ENCODE measurements at regions not wholly inside any gene's neighbourhood (a gene's known extent, or its start where the extent isn't known, plus 50 kb on each side); places are given as distances from the start of the nearest gene placed in this dataset.

DNA sequence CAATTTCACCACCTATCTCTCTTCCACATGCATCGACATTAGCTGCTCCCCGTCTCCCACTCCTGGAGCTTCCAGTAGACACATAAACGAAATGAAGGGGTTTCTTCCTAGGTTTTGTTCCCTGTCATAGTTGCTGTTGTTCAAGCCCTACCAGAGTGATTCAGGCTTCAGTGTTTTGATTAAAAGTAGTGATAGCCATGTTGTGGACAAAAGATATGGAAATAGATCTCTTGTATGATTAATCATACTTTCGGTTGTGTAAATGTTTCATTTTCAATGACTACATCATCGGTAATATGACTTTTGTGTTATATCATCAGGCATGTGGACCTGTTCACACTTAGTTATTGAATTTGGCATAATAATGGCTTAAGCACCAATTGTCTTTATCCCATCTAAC is 96.5 kb upstream of the KLF3 start:
- DNase-seq (ENCODE audit: low read depth in 1 of 2, low spot score in 1 of 2) = no peak
- TF ChIP-seq, protein P1, sequence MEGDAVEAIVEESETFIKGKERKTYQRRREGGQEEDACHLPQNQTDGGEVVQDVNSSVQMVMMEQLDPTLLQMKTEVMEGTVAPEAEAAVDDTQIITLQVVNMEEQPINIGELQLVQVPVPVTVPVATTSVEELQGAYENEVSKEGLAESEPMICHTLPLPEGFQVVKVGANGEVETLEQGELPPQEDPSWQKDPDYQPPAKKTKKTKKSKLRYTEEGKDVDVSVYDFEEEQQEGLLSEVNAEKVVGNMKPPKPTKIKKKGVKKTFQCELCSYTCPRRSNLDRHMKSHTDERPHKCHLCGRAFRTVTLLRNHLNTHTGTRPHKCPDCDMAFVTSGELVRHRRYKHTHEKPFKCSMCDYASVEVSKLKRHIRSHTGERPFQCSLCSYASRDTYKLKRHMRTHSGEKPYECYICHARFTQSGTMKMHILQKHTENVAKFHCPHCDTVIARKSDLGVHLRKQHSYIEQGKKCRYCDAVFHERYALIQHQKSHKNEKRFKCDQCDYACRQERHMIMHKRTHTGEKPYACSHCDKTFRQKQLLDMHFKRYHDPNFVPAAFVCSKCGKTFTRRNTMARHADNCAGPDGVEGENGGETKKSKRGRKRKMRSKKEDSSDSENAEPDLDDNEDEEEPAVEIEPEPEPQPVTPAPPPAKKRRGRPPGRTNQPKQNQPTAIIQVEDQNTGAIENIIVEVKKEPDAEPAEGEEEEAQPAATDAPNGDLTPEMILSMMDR (IDR thresholded peaks at IDR 0.05; ENCODE audit: low read depth, low read length) = no peak
- H3K27ac ChIP-seq = no peak overlapping the region
- no peaks in the 10 kb centered on the region for H3K9me3 ChIP-seq (ENCODE audit: low read depth)
- no peaks in the 10 kb centered on the region for H3K4me1 ChIP-seq (ENCODE audit: low read depth)
- H3K36me3 ChIP-seq = no peaks in the 10 kb centered on the region
- H3K27me3 ChIP-seq = no peaks in the 10 kb centered on the region
- H3K4me3 ChIP-seq = no peak overlapping the region

DNA sequence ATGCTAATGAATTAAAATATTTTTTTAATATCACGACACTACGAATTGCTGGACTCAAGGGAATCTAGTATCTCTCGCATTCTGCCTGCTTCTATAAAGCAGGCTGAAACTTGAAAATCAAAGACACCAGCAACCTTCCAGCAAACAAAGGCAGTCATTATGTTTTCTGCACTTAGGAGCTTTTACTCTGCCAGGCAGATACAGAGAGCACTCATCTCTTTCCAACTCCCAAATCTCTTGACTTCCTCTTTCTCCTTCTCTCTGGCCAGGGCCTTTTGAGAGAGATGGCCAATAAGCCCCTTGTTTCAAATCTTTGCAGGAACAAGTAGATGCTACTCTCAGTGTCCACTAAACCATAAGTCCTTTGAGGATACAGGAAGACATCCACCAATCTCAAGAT is 95.2 kb upstream of the KLF3 start:
- DNase-seq (ENCODE audit: low read depth in 1 of 2, low spot score in 1 of 2) = no peak
- H3K36me3 ChIP-seq = no peaks in the 10 kb centered on the region
- TF ChIP-seq, protein P1 (IDR thresholded peaks at IDR 0.05; ENCODE audit: low read depth, low read length) = no peak
- H3K4me3 ChIP-seq = no peak overlapping the region
- H3K27ac ChIP-seq = no peak overlapping the region
- H3K9me3 ChIP-seq (ENCODE audit: low read depth) = no peaks in the 10 kb centered on the region
- H3K4me1 ChIP-seq (ENCODE audit: low read depth) = no peaks in the 10 kb centered on the region
- no peaks in the 10 kb centered on the region for H3K27me3 ChIP-seq

DNA sequence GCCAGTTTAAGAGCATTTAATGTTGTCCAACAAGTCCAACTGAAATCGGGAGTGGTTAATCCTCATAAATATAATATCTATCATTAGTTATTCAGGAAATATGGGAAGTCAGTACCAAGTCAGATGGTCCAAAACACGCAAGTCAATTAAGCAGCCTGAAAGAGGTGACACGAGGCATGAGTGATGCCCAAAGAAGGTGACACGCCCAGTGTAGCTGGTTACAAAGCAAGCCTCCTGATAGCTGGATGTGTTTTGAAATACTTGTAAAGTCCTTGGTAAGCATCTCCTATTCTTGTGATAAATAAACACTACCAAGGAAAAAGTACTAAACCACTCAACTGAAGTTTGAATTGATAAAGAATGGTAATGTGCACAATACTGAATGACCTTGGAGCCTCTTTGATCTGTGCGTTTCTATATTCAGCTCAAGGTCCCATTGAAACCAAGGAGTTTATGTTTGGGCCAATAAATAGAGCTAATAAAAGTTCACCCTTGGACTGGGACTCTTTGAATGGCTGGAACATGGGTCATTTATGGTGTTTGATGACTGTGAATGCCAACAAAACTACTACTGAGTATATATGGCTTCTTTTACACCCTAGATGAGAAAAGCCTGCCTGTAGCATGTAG is 93.2 kb upstream of the KLF3 start:
- Histone ChIP-seq H3K9me3 (ENCODE audit: low read depth) (no peaks in the 10 kb centered on the region), H3K4me1 (ENCODE audit: low read depth) (no peaks in the 10 kb centered on the region), H3K4me3 (no peak overlapping the region), H3K36me3 (no peaks in the 10 kb centered on the region), H3K27me3 (no peaks in the 10 kb centered on the region), H3K27ac (no peak overlapping the region)
- no peak for DNase-seq (ENCODE audit: low read depth in 1 of 2, low spot score in 1 of 2)
- TF ChIP-seq, protein P1 (IDR thresholded peaks at IDR 0.05; ENCODE audit: low read depth, low read length) = no peak

DNA sequence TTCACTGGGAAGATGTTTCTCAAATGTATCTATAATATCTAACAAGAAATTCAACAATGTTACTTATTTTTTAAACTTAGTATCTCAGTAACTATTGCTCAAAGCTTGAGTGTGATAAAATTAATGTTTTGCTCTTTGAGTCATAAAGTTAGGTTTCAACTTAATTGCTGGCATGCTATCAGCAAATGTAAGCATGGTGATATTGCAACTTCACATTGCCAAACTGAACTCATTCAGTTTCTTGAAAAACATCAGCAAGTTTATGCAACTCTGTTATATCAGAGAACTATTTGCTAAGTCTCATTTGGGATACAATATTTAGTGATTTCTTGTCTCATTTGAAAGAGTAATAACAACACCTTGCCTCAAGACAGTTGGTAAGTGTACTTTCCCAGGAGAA is 91.2 kb upstream of the KLF3 start:
- Histone ChIP-seq H3K36me3 (no peaks in the 10 kb centered on the region), H3K9me3 (ENCODE audit: low read depth) (no peaks in the 10 kb centered on the region), H3K27ac (no peak overlapping the region), H3K4me3 (no peak overlapping the region), H3K4me1 (ENCODE audit: low read depth) (no peaks in the 10 kb centered on the region), H3K27me3 (no peaks in the 10 kb centered on the region)
- DNase-seq (ENCODE audit: low read depth in 1 of 2, low spot score in 1 of 2) = peak in 1 of 2 donors; percentile 51
- TF ChIP-seq, protein P1 (IDR thresholded peaks at IDR 0.05; ENCODE audit: low read depth, low read length) = no peak

DNA sequence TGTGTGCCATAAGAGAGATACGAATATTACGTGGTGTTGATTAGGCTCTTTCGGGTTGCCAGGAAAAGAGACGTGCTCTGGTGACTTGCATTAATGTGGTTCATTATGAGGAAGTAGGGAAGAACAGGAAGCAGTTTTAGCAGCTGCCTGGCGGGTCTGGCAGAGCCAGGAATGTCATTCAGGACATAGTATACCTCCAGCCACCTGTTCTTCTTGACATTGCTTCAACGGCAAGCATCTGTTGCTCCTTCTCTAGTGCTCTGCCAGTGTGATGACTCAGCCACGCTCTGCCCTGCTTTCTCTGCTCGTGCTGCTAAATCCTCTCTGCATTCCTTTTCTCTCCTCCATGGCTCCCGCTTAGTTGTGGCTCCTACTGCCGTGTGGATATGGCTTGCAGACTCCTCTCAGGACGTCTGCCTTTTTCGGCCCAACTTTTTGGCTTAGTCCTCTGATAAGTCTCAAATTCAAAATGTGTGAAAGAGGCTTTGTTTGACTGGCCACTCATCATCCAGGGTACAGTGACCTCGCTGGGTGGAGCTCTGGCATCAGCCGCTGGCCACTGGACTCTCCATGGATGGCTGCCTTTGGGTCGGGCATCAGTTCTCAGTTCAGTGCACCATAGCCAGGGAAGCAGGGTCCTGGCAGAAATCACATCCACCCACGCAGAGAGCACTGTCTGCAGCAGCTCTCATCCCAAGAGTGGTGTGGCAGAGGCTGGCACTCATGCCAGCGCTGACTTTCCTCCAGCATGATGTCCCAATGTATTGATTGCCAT is 89.3 kb upstream of the KLF3 start:
- H3K27ac ChIP-seq = no peak overlapping the region
- no peak overlapping the region for H3K4me3 ChIP-seq
- TF ChIP-seq, protein P1 (IDR thresholded peaks at IDR 0.05; ENCODE audit: low read depth, low read length) = no peak

More for the DNA sequence above, 89.3 kb upstream of the KLF3 start:
- Histone ChIP-seq H3K9me3 (ENCODE audit: low read depth) (no peaks in the 10 kb centered on the region), H3K27me3 (no peaks in the 10 kb centered on the region), H3K36me3 (no peaks in the 10 kb centered on the region), H3K4me1 (ENCODE audit: low read depth) (no peaks in the 10 kb centered on the region)
- no peak for DNase-seq (ENCODE audit: low read depth in 1 of 2, low spot score in 1 of 2)
